ENCODE measurements at regions not wholly inside any gene's neighbourhood (a gene's known extent, or its start where the extent isn't known, plus 50 kb on each side); places are given as distances from the start of the nearest gene placed in this dataset.

- DNase-seq, result no peak
These were observed 1201.6 kb upstream of the NUDT12 start for GRCh38 chr5:104764197-104764596.

GRCh38 chr5:104763216-104763615 lies 1200.6 kb upstream of the NUDT12 start:
- no peak for DNase-seq

- DNase-seq, result no peak
These were observed 1195.3 kb upstream of the NUDT12 start for GRCh38 chr5:104757915-104758314.

- DNase-seq, result no peak
These were observed 1193.2 kb upstream of the NUDT12 start for GRCh38 chr5:104755806-104756205.

GRCh38 chr5:104754311-104754995 lies 1191.9 kb upstream of the NUDT12 start:
- no peak for DNase-seq

GRCh38 chr5:104751969-104752368 lies 1189.4 kb upstream of the NUDT12 start:
- DNase-seq, result no peak

GRCh38 chr5:104739905-104740304 lies 1177.3 kb upstream of the NUDT12 start:
- no peak for DNase-seq

GRCh38 chr5:104739503-104739902 lies 1176.9 kb upstream of the NUDT12 start:
- no peak for DNase-seq

- no peak for DNase-seq
These were observed 1173.5 kb upstream of the NUDT12 start for GRCh38 chr5:104736073-104736472.

GRCh38 chr5:104734046-104734445 lies 1171.5 kb upstream of the NUDT12 start:
- DNase-seq, result no peak

GRCh38 chr5:104733063-104733669 lies 1170.6 kb upstream of the NUDT12 start:
- no peak for DNase-seq

GRCh38 chr5:104731331-104731730 lies 1168.7 kb upstream of the NUDT12 start:
- no peak for DNase-seq

- DNase-seq, result no peak
These were observed 1145.4 kb upstream of the NUDT12 start for GRCh38 chr5:104708027-104708426.

- no peak for DNase-seq
These were observed 1144.0 kb upstream of the NUDT12 start for GRCh38 chr5:104706600-104706999.

- DNase-seq, result no peak
These were observed 1139.6 kb upstream of the NUDT12 start for GRCh38 chr5:104702212-104702611.

- DNase-seq, result no peak
These were observed 1136.8 kb upstream of the NUDT12 start for GRCh38 chr5:104699438-104699837.

GRCh38 chr5:104661256-104661655 lies 1098.7 kb upstream of the NUDT12 start:
- DNase-seq, result no peak

GRCh38 chr5:104659497-104659896 lies 1096.9 kb upstream of the NUDT12 start:
- no peak for DNase-seq

GRCh38 chr5:104652271-104652861 lies 1089.8 kb upstream of the NUDT12 start:
- no peak for DNase-seq

GRCh38 chr5:104650313-104651055 lies 1087.9 kb upstream of the NUDT12 start:
- DNase-seq, result no peak

GRCh38 chr5:104646416-104646815 lies 1083.8 kb upstream of the NUDT12 start:
- no peak for DNase-seq

- DNase-seq, result no peak
These were observed 1080.7 kb upstream of the NUDT12 start for GRCh38 chr5:104643320-104643719.

- no peak for DNase-seq
These were observed 1072.6 kb upstream of the NUDT12 start for GRCh38 chr5:104635227-104635626.

- no peak for DNase-seq
These were observed 1066.3 kb upstream of the NUDT12 start for GRCh38 chr5:104628911-104629310.
